GM18519 (cell line): ENCODE measurements at regions not wholly inside any gene's neighbourhood (a gene's known extent, or its start where the extent isn't known, plus 50 kb on each side); places are given as distances from the start of the nearest gene placed in this dataset.

Experiments
- ATAC-seq: cut with Tn5 transposase; IDR thresholded peaks from one replicate; pipeline ENCODE4 v1.9.1; 2021; ENCODE audit warnings: mild to moderate bottlenecking, moderate library complexity; ENCODE audit not compliant: unreplicated experiment, low FRiP score

DNA sequence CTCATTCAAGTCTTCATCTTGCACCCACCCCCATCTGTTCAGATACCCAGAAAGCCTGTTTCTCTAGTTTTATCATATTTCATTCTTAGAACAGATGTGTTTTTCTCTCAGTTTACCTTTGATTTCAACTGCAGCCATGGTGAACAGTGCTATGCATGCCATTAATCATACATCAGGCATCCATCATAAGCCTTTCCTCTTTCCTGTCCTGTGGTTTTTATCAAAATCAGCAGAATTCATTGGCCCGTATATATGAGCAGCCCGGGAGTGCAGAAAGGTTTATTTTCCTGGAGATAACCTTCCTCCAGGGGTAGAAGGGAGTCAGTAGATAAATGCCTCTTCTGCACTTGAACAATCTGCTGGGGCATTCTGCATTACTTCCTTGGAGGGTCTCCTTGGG lies 65.7 kb downstream of the IL21 start:
- no peak for ATAC-seq

DNA sequence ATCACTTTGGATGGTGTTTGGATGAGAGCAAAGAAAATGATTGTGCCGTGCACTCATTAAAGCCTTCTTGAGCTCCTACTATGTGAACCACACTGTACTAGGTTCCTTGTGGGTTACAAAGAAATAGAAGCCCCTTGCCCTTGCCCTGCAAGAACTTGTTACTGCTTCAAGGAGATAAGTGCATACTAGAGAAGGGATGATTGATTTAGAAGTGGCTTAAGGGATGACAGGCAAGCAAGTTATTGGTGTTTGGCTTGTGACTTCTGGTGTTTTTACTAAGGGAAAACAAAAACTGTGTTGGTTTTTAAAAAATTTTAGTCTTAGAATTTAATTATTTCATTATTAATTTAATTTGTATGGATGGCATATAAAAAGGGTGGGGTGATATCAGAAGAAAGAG lies 67.4 kb downstream of the IL21 start:
- no peak for ATAC-seq

DNA sequence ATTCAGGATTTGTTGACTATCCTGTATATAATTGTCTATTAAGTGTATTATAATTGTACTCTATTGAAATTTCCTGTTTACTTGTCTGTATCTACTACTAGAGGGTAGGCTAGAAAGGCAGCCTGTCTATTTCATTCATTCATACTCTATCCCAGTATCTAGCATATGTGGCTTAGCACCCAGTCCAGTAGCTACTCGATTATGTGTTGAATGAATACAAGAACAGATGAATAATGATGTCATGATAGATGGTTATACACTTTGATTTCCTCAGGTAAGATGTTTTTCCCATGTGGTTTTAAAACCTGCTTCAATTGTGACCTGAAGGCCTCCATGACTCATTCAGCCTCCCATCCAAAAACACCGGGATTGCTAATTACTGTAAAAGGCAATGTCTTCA lies 68.0 kb downstream of the IL21 start:
- no peak for ATAC-seq

DNA sequence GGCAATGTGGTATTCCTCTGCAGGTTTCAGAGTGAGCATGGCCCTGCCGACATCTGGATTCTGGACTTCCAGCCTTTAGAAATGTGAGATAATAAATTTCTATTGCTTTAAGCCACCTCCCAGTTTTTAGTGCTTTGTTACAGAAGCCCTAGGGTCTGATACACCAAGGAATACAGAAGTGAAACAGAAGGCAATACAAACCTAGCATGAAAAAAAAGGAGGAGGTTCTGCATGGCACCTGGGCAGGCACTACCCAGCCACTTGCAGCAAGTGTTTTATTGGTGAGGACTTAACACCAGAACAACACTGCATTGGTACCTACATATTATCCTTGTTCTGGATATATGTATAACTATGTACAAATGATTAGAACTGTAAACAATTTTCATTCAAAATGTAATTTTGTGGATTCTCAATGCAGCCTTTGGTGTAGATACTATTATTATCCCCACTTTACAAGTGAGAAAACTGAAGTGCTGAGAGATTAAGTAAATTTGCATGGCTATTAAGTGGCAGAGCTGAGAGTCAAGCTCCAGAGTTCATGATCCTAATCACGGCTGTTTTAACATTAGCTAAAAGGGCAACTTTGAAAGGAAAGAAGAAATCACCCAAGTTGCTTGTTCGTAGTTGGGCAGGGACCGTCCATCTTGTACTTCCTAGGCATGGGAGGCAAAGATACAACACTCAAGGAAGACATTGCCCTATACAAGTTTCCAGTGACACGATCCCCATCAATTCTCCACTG lies 71.8 kb downstream of the IL21 start:
- ATAC-seq, result no peak

DNA sequence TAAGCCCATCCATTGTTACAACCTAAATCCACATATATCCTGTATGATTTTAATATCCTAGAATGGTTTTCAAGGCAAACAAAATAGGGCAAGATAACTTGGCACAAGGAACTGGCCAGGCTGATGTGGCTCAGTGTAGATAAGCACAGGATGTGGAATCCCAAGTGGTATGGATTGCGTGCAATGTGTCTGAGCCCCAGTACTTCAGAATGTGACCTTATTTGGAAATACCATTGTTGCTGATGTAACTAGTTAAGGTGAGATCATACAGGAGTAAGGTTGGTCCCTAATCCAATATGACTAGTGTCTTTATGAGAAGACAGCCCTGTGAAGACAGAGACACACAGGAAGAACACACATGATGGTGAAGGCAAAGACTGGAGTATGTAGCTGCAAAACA lies 72.4 kb downstream of the IL21 start:
- no peak for ATAC-seq

DNA sequence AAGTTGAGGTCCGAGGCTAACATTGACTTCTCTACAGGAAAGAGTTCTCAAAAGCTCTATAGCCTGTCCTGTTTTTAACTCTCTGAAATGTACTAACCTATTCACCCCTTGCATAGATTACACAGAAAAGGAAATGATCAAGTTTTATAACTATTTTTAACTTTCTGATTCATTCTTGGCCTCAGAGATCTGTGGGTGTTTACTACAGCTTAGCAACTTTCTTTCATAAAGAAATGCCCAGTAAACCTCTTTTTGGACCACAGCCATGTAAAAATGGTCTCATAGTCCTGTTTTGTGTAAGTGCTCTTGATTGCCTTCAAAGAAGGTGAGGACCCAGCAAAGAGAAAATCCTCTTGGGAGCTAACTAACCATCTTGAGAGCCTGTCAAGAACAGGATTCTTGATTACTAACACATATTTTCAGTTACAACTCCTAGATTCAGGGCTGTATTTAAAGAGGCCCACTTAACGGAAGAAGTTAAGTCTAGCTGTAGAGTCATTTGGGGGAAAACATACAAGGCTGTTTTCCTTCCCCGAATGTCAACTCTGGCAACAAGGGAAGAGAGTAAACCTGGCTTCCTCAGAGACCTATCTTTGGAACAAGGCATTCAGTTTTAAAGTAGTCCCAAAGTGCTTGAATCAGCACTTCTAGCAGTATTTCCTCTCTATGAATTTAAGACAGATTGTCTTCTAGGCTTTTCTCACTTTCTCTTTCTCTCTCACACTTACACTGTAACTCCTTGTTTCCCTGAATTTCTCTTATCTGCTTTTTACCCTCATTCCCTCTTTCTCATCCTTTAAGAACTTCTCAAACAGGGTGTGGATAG lies 78.2 kb downstream of the IL21 start:
- peak; percentile 96 for ATAC-seq

DNA sequence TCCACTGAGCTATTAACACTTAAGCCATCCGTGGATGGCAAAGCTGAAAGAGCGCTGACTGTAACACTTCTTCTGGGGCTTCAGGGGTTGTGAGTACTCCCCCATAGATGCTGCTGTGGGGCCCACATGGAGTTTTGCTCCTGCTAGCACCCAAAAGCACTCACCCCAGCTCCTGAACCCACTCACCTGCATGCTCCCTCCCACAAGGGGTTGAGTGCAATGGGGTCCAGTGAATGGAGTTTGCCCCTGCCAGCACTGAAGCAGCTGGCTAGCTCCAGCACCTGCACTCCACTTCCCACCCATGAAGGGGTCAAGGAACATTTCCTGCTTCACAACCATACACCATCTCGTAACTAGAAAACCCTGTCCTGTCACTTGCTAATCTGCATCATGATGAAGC lies 78.9 kb downstream of the IL21 start:
- ATAC-seq, result no peak

DNA sequence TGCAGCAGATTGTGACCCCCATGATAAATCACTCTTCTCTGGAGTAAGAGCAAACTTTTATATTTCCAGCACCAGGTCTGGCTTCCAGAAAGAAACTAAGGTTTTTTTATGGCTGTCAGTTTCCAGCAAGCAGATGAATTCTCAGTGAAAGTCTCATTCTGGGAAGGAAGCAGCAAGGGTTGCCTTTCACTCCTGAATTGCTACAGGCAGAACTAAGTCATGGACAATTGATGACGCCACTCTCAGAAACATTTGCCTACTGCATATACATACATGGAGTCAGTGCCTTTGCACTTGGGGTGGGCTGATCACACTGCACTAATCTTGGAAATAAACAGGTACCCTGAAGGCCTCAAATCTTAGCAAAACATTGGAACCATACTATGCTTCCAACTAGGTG lies 80.0 kb downstream of the IL21 start:
- no peak for ATAC-seq

DNA sequence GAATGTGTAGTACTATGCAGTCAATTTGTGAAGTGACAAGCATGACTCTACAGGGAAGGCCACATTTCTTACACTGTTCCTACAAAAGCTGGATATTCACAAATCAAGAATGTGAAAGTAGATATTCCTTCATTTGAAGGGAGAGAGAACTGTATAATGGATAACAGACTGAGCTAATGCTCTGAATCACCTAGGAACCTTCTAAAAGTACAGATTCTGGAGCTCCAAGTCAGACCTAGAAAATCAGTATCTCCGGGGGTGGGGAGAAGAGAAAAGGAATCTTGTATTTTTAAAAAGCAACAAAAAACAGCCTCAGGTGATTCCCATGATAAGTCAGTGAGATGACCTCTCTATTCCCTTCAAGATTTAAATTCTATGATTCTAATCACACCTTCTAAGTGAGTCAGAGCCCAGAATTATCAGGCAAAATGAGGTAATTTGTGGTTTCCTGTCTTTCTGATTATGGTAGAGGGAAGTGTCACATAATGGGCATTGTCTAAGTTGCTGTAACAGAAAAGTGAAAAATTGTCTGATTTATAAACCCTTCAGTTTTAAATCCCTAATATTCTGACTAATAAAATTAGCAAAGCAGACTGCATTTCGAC lies 80.9 kb downstream of the IL21 start:
- ATAC-seq, result no peak

DNA sequence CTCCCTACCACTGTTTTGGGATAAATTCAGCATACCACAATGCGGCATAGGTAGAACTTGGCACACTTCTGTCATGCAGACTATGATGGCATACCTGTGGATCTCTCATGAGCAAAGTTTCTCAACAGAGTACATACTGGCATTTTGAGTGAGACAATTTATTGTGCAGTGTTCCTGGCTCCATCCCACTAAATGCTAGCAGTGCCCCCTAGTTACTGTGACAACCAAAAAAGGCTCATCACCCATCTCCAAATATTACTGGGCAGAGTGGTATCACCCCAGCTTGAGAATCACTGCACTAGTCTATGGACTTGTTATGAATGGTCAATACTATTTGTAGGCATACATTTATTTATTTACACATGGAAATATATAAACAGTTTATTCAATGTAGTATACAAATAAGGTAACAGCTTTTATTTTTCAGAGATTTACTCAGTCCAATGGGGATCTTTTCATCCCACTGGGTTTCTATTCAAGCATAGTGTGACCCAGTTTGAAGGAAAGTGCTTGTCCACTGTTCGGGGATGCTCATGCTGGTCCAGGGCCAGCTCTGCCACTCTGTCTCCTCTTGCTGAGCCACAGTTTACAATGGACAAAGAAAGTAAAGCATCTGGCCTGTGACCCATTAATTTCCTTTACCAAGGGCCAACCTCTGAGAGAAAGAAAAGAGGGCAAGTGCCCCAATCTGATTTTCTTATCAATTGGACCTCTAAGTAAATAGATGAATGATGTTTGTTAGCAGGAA lies 81.0 kb upstream of the IL2 start:
- ATAC-seq, result no peak

DNA sequence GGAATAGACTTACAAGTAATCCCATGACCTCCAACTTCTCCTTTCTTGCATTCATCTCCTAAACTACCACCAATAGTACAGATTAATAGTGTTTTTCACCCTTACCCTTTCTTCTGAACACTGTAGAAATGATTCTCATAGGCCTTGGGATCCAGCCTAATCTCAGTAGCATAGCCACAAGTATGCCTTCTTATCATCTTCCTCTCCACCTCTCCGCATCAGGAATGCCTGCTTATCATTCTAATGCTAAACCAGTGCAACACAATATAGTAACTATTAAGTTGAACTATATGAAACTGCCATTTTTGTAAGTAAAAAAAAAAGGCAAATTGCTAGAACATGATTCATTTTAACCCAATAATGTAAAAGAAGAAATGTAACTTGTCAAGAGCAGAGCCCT lies 79.5 kb upstream of the IL2 start:
- ATAC-seq, result no peak

DNA sequence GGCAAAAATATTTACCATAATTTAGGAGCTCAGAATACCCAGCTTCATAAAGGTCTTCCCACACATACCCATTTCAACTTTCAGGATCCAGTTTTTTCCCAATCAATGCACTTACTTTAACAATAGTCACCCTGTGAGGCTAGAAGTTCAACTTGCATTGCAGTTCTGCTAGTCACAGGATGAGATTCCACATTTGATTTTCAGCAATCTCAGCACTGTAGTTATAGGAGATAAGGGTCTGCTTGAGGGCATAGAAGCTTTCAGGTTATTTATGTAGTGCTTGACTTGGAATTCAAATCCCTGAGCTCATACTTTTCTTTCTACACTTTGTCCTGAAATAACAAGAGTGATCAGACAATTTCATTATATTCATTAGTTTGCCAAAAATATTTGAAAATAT lies 78.3 kb upstream of the IL2 start:
- ATAC-seq, result no peak

DNA sequence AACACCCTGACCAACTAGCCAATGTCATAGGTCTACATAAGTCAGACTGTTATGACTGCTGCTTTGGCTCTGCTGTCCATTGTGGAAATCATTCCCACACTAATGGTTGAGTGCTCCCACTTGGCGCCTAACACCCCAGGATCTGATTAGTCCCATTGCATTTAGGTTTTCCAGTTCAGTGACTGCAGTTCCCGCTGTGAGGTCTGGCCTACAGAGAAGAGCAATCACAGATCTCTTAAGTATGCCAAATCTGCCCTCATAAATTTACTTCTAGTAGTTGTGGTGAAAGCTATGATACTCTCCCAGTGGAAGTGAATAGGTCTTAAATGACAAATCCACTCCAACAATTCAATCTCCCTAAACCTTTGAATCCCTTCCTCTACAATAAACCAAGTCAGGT lies 77.3 kb upstream of the IL2 start:
- no peak for ATAC-seq

DNA sequence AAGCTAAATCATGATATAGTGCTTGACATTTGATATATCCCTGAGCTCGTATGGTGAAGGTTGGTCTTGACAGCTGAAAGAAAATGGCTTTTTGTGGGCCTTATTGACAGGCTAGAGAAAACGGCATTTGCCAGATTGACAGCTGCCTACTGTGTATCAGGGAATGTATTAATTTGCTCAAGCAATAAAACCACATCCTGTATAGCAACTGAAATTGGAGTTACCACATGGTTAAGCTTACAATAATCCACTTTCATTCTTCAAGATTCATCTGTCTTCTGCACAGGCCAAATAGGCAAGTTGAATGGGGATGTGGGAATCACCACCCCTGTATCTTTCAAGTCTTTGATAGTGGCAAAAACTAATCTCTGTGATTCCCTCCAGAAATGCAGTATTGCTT lies 76.2 kb upstream of the IL2 start:
- no peak for ATAC-seq

DNA sequence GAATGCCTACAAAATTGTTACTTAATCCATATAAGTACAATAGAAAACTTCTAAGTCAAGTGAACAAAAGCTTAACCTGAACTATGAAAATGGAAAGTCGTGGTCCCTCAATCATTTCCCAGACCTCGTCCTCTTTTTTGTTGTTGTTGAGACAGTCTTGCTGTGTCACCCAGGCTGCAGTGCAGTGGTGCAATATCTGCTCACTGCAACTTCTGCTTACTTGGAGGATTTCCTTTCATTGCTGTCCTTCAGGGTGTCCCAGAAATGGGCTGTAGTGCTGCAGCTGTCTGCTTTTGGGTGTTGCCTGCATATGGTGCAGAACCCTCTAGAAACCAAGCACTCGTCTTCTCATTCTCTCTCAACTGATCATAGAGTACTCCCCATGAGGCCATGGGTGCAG lies 75.0 kb upstream of the IL2 start:
- ATAC-seq, result no peak

DNA sequence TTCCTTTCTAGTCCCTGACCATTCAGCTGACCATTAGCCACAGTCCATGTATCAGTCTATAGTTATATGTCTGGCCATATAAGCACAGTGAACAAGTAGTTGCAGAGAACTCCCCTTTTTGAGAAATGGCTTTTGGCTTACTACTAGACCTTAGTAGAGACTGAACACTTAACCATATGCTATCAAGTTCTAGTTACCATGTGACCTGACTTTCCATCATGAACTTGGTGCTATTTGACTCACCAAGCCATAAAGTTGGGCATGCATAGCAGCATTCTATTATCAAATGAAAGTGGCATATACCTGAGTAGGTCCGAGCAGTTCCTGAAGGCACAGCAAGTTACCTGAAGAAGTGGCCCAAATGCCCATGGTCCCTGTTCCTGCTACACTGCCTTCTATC lies 74.5 kb upstream of the IL2 start:
- no peak for ATAC-seq

DNA sequence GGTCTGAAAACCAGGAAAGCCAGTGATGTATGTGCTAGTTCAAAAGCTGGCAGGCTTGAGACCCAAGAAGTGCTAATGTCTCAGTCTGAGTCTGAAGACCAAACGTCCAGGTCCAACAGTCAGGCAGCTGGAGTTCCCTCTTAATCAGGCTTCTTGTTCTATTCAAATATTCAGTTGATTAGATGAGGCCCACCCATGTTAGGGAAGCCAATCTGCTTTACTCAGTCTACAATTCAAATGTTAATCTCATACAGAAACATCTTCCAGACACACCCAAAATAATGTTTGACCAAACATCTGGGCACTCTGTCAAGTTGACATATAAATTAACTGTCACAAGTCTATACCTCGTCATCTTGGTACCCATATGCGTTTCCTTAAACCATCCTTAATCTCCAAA lies 72.4 kb upstream of the IL2 start:
- ATAC-seq, result no peak

DNA sequence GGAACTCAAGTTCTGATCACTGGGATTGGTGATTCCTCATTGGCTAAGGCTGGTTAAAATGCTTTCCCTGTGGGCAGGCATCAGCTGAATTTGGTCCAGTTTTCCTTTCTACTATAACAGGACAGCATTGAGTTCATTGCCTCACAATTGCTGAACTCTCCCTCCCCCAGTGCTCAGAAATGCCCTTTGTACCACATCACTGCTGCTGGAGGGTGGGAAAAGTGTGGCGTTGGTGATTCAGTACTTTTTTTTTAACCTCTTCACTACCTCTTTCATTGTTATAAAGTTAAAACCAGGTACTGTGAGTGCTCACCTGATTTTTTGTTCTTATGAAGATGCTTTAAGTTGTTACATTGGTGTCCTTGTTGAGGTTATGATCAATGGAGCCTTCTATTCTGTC lies 69.3 kb upstream of the IL2 start:
- no peak for ATAC-seq

DNA sequence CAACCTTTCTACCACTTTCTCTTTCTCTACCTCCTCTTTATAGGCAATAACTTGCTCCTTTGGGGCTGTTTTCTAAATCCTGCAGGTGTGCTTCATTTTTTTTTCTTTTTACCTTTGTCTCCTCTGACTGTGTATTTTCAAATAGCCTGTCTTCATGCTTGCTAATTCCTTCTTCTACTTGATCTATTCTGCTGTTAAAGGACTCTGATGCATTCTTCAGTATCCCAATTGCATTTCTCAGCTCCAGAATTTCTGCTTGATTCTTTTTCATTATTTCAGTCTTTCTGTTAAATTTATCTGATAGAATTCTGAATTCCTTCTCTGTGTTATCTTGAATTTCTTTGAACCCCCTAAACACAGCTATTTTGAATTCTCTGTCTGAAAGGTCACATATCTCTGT lies 67.7 kb upstream of the IL2 start:
- no peak for ATAC-seq

DNA sequence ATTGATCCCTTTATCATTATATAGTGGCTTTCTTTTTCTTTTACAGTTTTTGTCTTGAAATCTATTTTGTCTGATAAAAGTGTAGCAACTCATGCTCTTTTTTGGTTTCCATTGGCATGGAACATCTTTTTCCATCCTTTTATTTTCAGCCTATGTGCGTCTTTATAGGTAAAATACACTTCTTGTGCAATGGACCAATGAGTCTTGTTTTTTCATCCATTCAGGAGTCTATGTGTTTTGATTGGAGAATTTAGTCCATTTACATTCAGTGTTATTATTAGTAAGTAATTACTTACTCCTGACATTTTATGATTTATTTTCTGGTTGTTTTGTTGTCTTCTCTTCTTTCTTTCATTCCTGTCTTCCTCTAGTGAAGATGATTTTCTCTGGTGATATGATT lies 66.4 kb upstream of the IL2 start:
- no peak for ATAC-seq

DNA sequence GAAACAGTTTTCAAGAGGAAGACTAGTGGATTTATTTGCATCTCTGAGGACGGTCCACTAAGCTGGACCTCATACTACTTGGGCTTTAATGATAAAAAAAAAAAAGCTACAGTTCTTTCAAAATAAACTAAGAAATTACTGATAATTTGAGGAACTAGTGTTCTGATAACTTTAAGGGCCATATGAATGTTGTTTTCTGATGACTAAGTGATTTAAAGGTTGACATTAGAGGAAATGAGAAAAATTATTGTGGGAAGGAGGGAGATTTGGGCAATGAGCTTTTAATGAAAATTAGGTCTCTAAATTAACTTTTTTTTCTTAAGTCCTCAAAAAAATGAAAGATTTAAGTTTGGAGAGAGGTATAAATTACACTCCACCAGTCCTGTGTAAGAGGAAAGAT lies 60.8 kb upstream of the IL2 start:
- ATAC-seq, result no peak
